HG02840 (cell line): ENCODE measurements at regions not wholly inside any gene's neighbourhood (a gene's known extent, or its start where the extent isn't known, plus 50 kb on each side); places are given as distances from the start of the nearest gene placed in this dataset.

Source experiments
- ATAC-seq: cut with Tn5 transposase; IDR thresholded peaks from one replicate; pipeline ENCODE4 v1.9.1; 2021; ENCODE audit warnings: mild to moderate bottlenecking, moderate library complexity, moderate number of reproducible peaks; ENCODE audit not compliant: unreplicated experiment, low FRiP score

GRCh38 chr13:106810069-106810468 lies 242.1 kb upstream of the ARGLU1 start:
- ATAC-seq: no peak

GRCh38 chr13:106804991-106805390 lies 237.1 kb upstream of the ARGLU1 start:
- no peak for ATAC-seq

- ATAC-seq: no peak
Measured at GRCh38 chr13:106802917-106803316, 235.0 kb upstream of the ARGLU1 start.

- no peak for ATAC-seq
Measured at GRCh38 chr13:106799781-106800335, 231.9 kb upstream of the ARGLU1 start.

- no peak for ATAC-seq
Measured at GRCh38 chr13:106797081-106797640, 229.2 kb upstream of the ARGLU1 start.

- no peak for ATAC-seq
Measured at GRCh38 chr13:106796280-106797047, 228.5 kb upstream of the ARGLU1 start.

- ATAC-seq: no peak
Measured at GRCh38 chr13:106795847-106796246, 227.9 kb upstream of the ARGLU1 start.

GRCh38 chr13:106794117-106794516 lies 226.2 kb upstream of the ARGLU1 start:
- no peak for ATAC-seq

GRCh38 chr13:106789911-106790310 lies 222.0 kb upstream of the ARGLU1 start:
- no peak for ATAC-seq

- ATAC-seq: no peak
Measured at GRCh38 chr13:106786006-106786563, 218.1 kb upstream of the ARGLU1 start.

GRCh38 chr13:106774621-106775020 lies 206.7 kb upstream of the ARGLU1 start:
- no peak for ATAC-seq

GRCh38 chr13:106772006-106772601 lies 204.2 kb upstream of the ARGLU1 start:
- no peak for ATAC-seq

- no peak for ATAC-seq
Measured at GRCh38 chr13:106768991-106769390, 201.1 kb upstream of the ARGLU1 start.

GRCh38 chr13:106762708-106763107 lies 194.8 kb upstream of the ARGLU1 start:
- ATAC-seq: no peak

GRCh38 chr13:106756446-106756845 lies 188.5 kb upstream of the ARGLU1 start:
- ATAC-seq: no peak

GRCh38 chr13:106755542-106755941 lies 187.6 kb upstream of the ARGLU1 start:
- no peak for ATAC-seq

- no peak for ATAC-seq
Measured at GRCh38 chr13:106753251-106753650, 185.3 kb upstream of the ARGLU1 start.

- ATAC-seq: no peak
Measured at GRCh38 chr13:106752584-106753170, 184.7 kb upstream of the ARGLU1 start.

- ATAC-seq: no peak
Measured at GRCh38 chr13:106748785-106749184, 180.8 kb upstream of the ARGLU1 start.

- no peak for ATAC-seq
Measured at GRCh38 chr13:106744516-106744915, 176.6 kb upstream of the ARGLU1 start.

GRCh38 chr13:106738186-106738678 lies 170.3 kb upstream of the ARGLU1 start:
- ATAC-seq: no peak
